ENCODE measurements at regions not wholly inside any gene's neighbourhood (a gene's known extent, or its start where the extent isn't known, plus 50 kb on each side); places are given as distances from the start of the nearest gene placed in this dataset.
A peak's percentile ranks its signal among the peaks of the same experiment; 100 is the strongest.
"Not testable (repeated sequence)": the region's sequence is repeated elsewhere in the genome, so short reads cannot be mapped to it uniquely, and the experiment has no call there.

DNA sequence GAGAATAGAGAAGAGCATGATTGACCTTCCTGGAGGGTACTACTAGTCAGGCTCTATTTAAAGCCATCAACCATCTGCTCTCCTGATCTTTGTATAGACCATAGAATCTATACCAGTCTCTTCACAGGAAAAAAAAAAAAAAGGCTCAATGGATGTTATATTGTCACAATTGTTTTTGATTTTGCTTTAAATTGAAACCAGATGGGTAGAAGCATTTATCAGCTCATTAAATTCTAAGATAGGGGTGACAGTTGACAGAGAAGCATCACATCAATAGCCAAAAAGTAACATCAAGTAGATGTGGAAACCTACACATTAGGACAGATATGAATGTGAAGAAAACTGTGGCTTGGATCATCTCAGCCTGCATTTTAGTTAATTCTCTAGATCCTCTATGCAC lies 558.9 kb upstream of the MBL2 start:
- no peak for DNase-seq

DNA sequence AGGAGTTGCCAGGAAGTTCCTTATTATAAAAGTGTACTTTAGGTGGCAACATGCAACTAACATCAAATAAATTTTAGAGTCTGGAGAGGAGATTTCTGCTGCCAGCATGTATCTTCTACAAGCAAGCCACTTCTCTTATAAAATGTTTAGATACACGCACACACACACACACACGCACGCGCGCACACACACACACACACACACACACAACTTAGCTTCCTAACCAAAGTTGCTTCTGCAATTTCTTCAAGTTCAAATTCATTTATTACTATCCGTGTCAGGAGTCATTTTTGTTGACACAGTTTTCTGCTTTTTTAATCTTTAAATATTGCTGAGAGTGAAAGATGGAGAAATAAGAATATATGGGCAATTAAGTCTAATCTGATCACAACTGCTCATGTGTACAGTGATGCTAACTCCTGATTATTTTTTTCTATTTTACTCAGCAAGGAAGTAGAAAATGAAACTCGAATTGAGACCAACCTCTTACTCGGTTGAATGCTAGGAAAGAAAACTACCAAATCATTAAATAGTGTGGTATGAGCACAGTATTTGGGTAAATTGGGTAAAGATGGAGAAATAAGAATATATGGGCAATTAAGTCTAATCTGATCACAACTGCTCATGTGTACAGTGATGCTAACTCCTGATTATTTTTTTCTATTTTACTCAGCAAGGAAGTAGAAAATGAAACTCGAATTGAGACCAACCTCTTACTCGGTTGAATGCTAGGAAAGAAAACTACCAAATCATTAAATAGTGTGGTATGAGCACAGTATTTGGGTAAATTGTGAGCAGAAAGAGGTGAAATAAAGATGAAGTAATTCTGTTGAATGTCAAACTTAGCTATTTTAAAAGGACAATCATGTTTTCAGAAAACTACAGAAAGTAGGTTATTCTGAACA lies 554.1 kb upstream of the MBL2 start:
- DNase-seq = not testable (repeated sequence)

DNA sequence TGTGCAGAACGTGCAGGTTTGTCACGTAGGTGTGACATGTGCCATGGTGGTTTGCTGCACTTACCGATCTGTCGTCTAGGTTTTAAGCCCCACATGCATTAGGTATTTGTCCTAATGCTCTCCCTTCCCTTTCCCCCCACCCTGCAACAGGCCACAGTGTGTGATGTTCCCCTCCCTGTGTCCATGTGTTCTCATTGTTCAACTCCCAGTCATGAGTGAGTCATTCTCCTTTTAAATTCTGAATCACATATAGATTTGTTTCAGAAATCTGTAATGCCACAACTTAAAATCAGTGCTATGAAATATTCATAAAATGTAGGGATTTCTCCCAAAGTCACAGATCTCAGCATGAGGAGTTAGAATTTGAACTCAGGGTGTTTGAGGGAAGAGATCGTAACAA lies 552.5 kb upstream of the MBL2 start:
- no peak for DNase-seq

- DNase-seq = peak; percentile 16
Measured at GRCh38 chr10:53315709-53316108, 543.1 kb upstream of the MBL2 start.

DNA sequence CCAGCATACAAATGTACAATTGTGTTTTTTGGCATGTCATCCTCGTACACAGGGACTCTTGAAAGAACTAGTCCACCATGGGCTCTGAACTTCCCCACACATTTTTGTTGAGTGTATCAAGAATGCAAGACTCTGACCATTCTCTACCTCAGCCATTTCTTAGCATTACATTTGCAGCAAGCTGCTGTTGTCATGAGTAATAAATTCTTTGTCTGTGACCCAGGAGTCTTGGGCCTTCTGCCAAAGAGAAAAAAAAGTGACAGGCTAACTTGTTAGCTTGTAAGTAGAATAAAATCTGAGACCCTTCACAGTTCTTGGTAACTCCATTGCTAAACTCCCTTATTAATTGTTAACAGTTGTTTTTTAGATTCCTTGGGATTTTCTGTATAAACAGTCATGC lies 542.3 kb upstream of the MBL2 start:
- peak; percentile 58 for DNase-seq

DNA sequence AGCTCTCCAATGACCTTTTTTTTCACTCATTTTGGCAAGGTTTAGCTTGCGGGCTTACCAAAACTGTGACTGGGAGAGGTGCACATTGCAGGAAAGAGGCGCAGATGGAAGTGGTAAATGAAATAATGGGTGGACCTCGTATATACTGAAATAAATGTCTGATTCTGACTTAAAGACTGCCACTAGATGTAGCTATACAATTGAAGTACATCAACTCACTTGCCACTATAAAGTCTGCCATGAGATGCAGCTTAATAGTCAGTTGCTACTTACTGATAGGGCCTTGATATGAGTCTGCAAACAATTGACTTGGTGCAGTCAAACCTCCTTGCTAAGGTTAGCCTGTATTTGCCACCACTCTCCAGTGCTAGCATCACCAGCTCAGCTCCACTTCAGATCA lies 525.9 kb upstream of the MBL2 start:
- no peak for DNase-seq

- DNase-seq = peak; percentile 18
Measured at GRCh38 chr10:53284615-53285182, 512.1 kb upstream of the MBL2 start.

- no peak for DNase-seq
Measured at GRCh38 chr10:53276797-53277196, 504.2 kb upstream of the MBL2 start.

DNA sequence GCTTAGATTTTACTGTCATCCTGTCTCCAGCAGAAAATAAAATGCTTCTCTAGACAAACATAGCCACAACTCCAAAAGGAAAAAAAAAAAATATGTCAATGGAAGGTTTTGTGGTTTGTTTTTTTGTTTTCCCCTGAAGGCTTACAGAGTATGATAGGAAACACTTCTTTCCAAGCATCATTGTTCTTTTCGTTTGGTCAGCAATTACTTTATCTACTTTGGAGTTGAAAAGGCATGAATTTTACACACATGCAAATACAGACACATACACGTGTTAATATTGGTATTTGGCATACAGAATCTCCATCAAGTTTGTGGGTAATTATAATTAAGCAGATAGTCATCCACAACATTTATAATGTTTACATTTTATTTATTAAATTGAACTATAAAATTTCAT lies 496.9 kb upstream of the MBL2 start:
- no peak for DNase-seq

DNA sequence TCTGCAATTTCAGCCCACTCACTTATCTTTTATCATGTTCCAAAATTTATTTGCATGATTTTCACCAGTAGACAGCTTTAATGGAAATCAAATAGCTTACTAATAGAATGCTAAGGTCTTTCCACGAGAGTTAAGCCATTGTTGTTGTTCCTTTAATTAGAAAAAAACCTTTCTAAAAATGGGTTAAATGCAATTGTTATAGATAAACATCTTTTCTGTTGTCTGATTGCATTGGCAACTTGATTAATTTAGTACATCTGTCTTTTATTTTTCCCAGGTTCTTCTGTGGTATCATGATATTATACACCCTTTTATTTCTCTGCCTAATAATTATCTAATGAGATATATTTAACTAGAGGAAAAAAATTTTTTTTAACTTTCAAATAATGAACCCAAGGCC lies 487.6 kb upstream of the MBL2 start:
- DNase-seq = no peak

GRCh38 chr10:53256623-53257022 lies 484.0 kb upstream of the MBL2 start:
- no peak for DNase-seq

DNA sequence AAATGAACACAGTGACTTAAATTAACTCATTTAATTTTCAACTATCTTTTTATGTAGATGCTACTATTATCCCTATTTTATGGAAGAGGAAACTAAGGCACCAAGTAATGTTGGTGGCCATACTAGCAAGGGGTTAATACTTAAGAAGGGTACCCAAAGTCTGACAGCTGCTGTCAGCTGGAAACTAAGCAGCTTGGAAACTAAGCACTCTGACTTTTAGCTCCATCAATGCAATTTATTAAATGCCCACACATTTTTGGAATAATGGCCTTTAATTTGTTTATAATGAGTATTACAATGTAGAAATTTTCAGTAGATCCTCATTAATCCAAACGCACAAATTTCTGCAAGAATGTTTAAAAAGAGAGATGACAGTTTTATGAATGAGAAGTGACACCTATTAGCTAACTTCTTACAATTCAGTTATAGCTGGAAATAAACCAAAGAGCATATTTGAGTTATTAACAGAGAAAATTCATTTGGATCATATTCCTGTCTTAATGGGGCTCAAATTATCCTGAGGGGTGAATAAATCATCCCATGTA lies 483.1 kb upstream of the MBL2 start:
- DNase-seq = no peak

DNA sequence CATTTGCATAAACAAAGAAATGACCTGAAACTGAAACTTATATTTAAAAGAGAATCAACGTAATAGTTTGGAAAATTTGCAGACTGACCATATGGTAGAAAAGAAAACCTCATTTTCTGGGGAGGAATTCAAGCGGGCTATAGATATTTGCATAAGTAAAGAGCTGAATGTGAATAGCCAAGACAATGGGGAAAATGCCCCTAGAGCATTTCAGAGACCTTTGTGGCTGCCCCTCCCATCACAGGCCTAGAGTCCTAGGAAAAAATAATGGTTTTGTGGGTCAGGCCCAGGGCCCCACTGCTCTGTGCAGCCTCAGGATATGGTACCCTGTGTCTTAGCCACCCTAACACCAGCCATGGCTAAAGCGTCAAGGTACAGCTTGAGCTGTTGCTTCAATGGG lies 480.6 kb upstream of the MBL2 start:
- DNase-seq = no peak

DNA sequence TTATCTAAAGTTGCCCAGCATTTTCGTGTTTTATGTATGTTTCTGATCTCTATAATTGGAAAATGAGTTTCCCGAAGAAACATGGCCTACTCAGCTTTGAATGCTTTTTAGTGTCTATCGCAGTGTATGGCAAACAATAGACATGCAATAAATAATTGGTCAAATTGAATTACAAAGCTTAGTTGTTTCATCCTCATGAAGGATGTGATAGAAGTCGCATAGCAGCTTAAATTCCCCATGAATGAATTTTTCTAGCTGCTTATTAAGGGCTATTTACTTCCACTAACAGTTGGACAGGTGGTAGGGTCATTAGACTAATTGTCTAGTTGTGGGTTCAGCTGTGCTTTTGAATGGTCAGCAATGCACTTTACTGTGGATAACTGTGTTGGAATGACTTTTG lies 467.3 kb upstream of the MBL2 start:
- DNase-seq = no peak

DNA sequence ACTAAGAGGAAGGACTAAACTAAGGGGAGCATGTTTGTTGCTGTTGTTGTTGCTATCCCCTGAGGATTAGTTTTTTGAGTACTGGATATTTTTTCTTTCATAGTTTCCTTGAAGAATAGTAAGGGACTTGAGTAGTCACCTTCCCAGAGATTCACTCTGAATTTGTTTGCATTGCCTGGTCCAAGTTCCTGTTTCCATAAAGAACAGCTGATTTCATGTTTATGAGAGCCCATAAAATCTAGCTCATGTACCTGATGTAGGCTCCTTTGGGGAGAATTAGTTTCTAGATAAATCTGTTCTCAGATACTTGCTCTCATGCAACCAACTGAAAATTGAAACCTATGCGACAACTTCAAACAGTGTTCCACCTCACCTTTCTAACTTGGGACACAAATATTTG lies 464.4 kb upstream of the MBL2 start:
- no peak for DNase-seq

DNA sequence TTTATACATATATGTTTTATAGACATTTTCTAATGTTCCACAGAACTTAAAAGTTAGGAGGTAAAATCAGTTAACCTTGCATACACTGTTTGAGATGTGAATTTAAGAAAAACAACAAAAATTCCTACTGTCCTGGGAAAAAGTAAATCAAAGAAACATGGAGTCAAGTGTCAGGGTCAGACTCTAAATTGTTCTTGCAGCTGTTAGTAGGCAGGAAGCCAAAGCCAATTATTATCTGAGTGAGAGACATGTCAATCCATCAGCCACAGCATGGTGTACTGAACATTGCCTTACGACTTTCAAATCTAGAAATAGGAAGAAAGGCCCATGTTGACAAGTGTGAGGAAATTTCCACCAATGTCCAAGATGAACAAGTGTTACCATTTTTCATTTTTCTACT lies 461.2 kb upstream of the MBL2 start:
- peak; percentile 14 for DNase-seq

DNA sequence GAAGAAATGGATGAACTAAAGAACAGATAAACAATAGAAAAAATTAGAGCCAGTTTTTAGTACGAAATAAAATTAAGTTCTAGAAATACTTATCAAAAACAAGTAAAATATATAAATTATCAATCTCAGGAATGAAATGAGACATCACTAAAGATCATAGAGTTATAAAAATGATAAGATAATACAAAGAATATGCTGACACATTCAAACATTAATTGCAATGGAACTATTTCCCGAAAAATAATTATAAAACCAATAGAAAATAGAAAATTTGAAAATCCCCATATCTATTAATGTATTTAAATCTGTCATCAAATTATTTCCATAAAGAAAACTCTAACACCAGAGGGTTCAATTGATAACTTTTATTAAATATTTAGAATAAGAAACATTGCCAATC lies 458.1 kb upstream of the MBL2 start:
- no peak for DNase-seq

- peak; percentile 82 for DNase-seq
Measured at GRCh38 chr10:53223851-53224250, 451.3 kb upstream of the MBL2 start.

- no peak for DNase-seq
Measured at GRCh38 chr10:53222806-53223205, 450.2 kb upstream of the MBL2 start.

DNA sequence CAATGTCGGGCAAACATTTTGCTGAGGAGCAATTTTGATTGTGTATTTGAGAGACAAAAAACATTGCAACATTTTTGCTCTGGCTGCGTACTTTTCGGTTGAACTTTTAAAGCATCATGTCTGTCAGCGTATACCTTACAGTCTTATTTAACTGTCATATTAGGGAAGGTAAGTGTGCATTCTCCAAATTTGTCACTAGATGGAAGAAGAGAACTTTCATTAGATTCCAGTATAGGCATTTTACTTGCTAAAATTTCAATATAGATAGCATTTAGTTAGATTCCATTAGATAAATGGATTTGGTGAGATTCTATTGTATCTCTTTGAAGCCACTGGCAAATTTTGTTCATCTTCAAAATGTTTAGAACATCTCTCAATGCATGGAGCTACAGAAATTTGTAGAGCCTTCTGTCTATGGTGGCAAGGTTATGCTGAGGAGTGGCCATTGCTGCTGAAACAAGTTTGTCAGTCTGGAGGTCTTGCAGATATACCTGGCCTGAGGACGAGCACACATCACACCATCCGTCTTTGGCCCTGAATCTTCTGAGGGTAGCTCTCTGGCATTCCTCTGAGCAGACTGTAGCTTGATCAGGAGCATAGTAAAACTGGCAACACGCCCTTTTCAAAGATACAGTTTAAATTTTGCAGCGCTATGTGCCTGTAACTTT lies 437.5 kb upstream of the MBL2 start:
- DNase-seq = peak; percentile 46

DNA sequence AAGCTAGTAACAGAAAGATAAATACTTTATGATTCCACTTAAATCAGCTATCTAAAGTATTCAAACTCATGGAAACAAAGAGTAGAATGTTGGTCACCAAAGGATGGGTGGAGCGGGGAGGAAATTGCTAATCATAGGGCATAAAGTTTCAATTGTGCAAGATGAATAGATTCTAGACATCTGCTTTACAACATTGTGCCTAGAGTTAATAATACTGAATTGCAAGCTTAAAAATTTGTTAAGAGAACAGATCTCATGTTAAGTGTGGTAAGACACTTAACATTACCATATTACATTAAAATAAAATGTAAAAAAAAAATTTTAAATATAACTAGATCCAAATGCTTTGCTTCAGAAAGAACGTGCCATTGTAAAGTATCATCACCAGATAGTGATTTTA lies 411.1 kb upstream of the MBL2 start:
- DNase-seq = no peak

- DNase-seq = no peak
Measured at GRCh38 chr10:53177468-53177867, 404.9 kb upstream of the MBL2 start.

- DNase-seq = no peak
Measured at GRCh38 chr10:53166325-53166724, 393.7 kb upstream of the MBL2 start.

Data from tongue (tissue), 1 donor.